B cell (primary cell): ENCODE measurements at regions not wholly inside any gene's neighbourhood (a gene's known extent, or its start where the extent isn't known, plus 50 kb on each side); places are given as distances from the start of the nearest gene placed in this dataset.

ENCODE experiments used
- ATAC-seq: fragments of 200-7000 bp; cut with Tn5 transposase; one replicate; pipeline ENCODE4 v1.10.0; 2021; ENCODE audit warnings: low read depth, mild to moderate bottlenecking, moderate number of reproducible peaks, moderate library complexity
- CTCF ChIA-PET: fragments of 350-600 bp; sonication (Branson Sonifier 250); formaldehyde crosslinking; loops from one replicate; lab custom pipeline; 2021; ENCODE audit warnings: antibody characterized with exemption, inconsistent platforms; lab: Charles Lee
- POLR2A ChIA-PET: fragments of 350-600 bp; sonication (Branson Sonifier 250); formaldehyde crosslinking; loops from one replicate; lab custom pipeline; 2021; ENCODE audit warnings: antibody characterized with exemption; lab: Charles Lee
- DNase-seq: peaks from one replicate; pipeline ENCODE4 v3.0.0; 2013
- H2AFZ ChIP-seq: 2 replicates; pipeline ENCODE4 v1.6.1; 2012; ENCODE audit warnings: mild to moderate bottlenecking, low read depth, low read length; ENCODE audit not compliant: insufficient read depth, poor library complexity, severe bottlenecking
- H3K27ac ChIP-seq, 2 donors: 1 replicate in 1 of 2; 2 replicates in 1 of 2; pipeline ENCODE4 v1.5.1; 2012 to 2013; ENCODE audit warnings: low read length in 2 of 2, mild to moderate bottlenecking in 2 of 2, moderate library complexity in 1 of 2
- H3K27me3 ChIP-seq, 4 experiments: fragments of 200-600 bp in 1 of 4; sonication (generic) in 1 of 4; replicated peaks in 1 of 4; 1 replicate in 2 of 4; 2 replicates in 2 of 4; pipeline versions ENCODE4 v1.6.1 to v1.7.0; 2013 to 2016; ENCODE audit warnings: low read length in 3 of 4, mild to moderate bottlenecking in 2 of 4, mixed read lengths in 1 of 4, moderate library complexity in 1 of 4; ENCODE audit not compliant: insufficient read depth in 4 of 4, control insufficient read depth in 3 of 4; ENCODE audit errors: control extremely low read depth in 1 of 4
- H3K36me3 ChIP-seq, 2 experiments: replicated peaks in 1 of 2; 1 replicate in 1 of 2; 2 replicates in 1 of 2; pipeline versions ENCODE4 v1.6.1 to v1.7.1; 2013; ENCODE audit warnings: low read length in 1 of 2; ENCODE audit not compliant: insufficient read depth in 2 of 2, control insufficient read depth in 1 of 2; ENCODE audit errors: control extremely low read depth in 1 of 2, extremely low read depth in 1 of 2
- H3K4me1 ChIP-seq, 2 donors: fragments of 200-600 bp in 1 of 2; sonication (generic) in 1 of 2; 1 replicate in 1 of 2; 2 replicates in 1 of 2; pipeline versions ENCODE4 v1.5.1 to v1.6.1; 2013 to 2017; ENCODE audit warnings: low read length in 2 of 2; ENCODE audit not compliant: control insufficient read depth in 2 of 2, insufficient read depth in 2 of 2
- H3K4me2 ChIP-seq: replicated peaks from 2 replicates; pipeline ENCODE3; 2012; ENCODE audit warnings: mild to moderate bottlenecking, low read depth, low read length; ENCODE audit not compliant: poor library complexity, severe bottlenecking
- H3K4me3 ChIP-seq, 5 experiments: fragments of 200-600 bp in 1 of 5; sonication (generic) in 1 of 5; 1 replicate in 3 of 5; 2 replicates in 2 of 5; pipeline versions ENCODE4 v1.5.1 to v1.7.0; 2011 to 2016; ENCODE audit warnings: low read length in 4 of 5, mild to moderate bottlenecking in 4 of 5, low read depth in 2 of 5, control low read depth in 1 of 5, moderate library complexity in 1 of 5; ENCODE audit not compliant: insufficient read depth in 1 of 5; ENCODE audit errors: control extremely low read depth in 1 of 5, extremely low read depth in 1 of 5
- H3K79me2 ChIP-seq: fragments of 200-600 bp; sonication (generic); one replicate; pipeline ENCODE4 v1.6.0; 2016; ENCODE audit warnings: low read length; ENCODE audit not compliant: control insufficient read depth, insufficient read depth
- H3K9ac ChIP-seq: fragments of 200-600 bp; sonication (generic); 2 replicates; pipeline ENCODE4 v1.6.1; 2017; ENCODE audit warnings: mild to moderate bottlenecking, low read length, moderate library complexity
- H3K9me3 ChIP-seq, 3 donors: one replicate each; pipeline versions ENCODE4 v1.6.1 to v1.7.1; 2013; ENCODE audit warnings: low read length in 2 of 3; ENCODE audit not compliant: control insufficient read depth in 2 of 3, insufficient read depth in 1 of 3; ENCODE audit errors: control extremely low read depth in 1 of 3
- H4K20me1 ChIP-seq: 2 replicates; pipeline ENCODE4 v1.6.0; 2012; ENCODE audit warnings: mild to moderate bottlenecking, low read length; ENCODE audit not compliant: insufficient read depth, control insufficient read depth, poor library complexity, severe bottlenecking
- H3K27ac Mint-ChIP-seq: one replicate; pipeline ENCODE4 v1.8.0; 2021; ENCODE audit warnings: mixed read lengths
- H3K27me3 Mint-ChIP-seq: one replicate; pipeline ENCODE4 v1.8.0; 2021; ENCODE audit warnings: mixed read lengths
- H3K4me1 Mint-ChIP-seq: one replicate; pipeline ENCODE4 v1.8.0; 2021; ENCODE audit warnings: mixed read lengths
- H3K4me3 Mint-ChIP-seq: one replicate; pipeline ENCODE4 v1.8.0; 2021; ENCODE audit warnings: mixed read lengths
- H3K9me3 Mint-ChIP-seq: one replicate; pipeline ENCODE4 v1.8.0; 2022; ENCODE audit warnings: mixed read lengths; ENCODE audit not compliant: insufficient read depth
- CTCF ChIP-seq: fragments of 200-600 bp; IDR thresholded peaks from one replicate; pipeline ENCODE4 v1.8.0; 2022; ENCODE audit warnings: antibody characterized with exemption, mild to moderate bottlenecking
- EZH2 ChIP-seq: IDR thresholded peaks from 2 replicates; pipeline ENCODE4 v1.6.1; 2012; ENCODE audit warnings: borderline replicate concordance, low read depth, mild to moderate bottlenecking, moderate library complexity, low read length; ENCODE audit not compliant: insufficient read depth, poor library complexity, severe bottlenecking
- WGBS: methylation state at CpG from one replicate; pipeline ENCODE4 v1.1.5; 2013; ENCODE audit warnings: missing lambda C conversion rate; ENCODE audit not compliant: insufficient coverage; 5-methylcytosine and 5-hydroxymethylcytosine counted together
- intact Hi-C: fragments of 100-400 bp; cut with micrococcal nuclease; formaldehyde crosslinking; loops from one replicate; pipeline ENCODE4 v1.10.0; 2022

- Histone ChIP-seq H3K9me3 (peaks cover 0 to 9% (median 0%) of the 10 kb centered on the region in 3 donors), H2AFZ (no peak overlapping the region), H3K27ac (no peak overlapping the region), H3K36me3 (no peaks in the 10 kb centered on the region), H3K4me2 (no peak overlapping the region), H3K4me3 (no peak overlapping the region), H3K9ac (no peak overlapping the region), H4K20me1 (no peaks in the 10 kb centered on the region), H3K79me2 (no peaks in the 10 kb centered on the region), H3K4me1 (no peaks in the 10 kb centered on the region), H3K27me3 (no peaks in the 10 kb centered on the region)
- DNase-seq (no peak), ATAC-seq (no peak)
- CTCF ChIA-PET = no interaction called here
- 65% methylated on average over 2 of the region's 2 CpGs for WGBS
- POLR2A ChIA-PET = no interaction called here
- intact Hi-C loops = no loop called here
- TF ChIP-seq CTCF (no peak), EZH2 (no peak)
- H3K27ac Mint-ChIP-seq = no peak overlapping the region
- no peak overlapping the region for H3K4me3 Mint-ChIP-seq
- no peaks in the 10 kb centered on the region for H3K4me1 Mint-ChIP-seq
- H3K27me3 Mint-ChIP-seq = no peaks in the 10 kb centered on the region
- no peaks in the 10 kb centered on the region for H3K9me3 Mint-ChIP-seq
Observed at GRCh38 chr10:128995676-128996075, 471.4 kb upstream of the MGMT start.

GRCh38 chr10:128996092-128996491, 470.9 kb upstream of the MGMT start:
- H3K4me3 Mint-ChIP-seq = no peak overlapping the region
- intact Hi-C loops = no loop called here

More at GRCh38 chr10:128996092-128996491, 470.9 kb upstream of the MGMT start:
- no peak for TF ChIP-seq EZH2
- TF ChIP-seq CTCF = no peak
- H3K27ac Mint-ChIP-seq = no peak overlapping the region
- H3K9ac ChIP-seq = no peak overlapping the region
- no peaks in the 10 kb centered on the region for H3K79me2 ChIP-seq
- H3K9me3 ChIP-seq = peaks cover 0 to 9% (median 0%) of the 10 kb centered on the region in 3 donors
- H3K27me3 ChIP-seq = no peaks in the 10 kb centered on the region
- no peaks in the 10 kb centered on the region for H4K20me1 ChIP-seq
- H3K9me3 Mint-ChIP-seq = no peaks in the 10 kb centered on the region
- no peaks in the 10 kb centered on the region for H3K36me3 ChIP-seq
- WGBS = 89% methylated on average over 8 of the region's 8 CpGs
- H3K27ac ChIP-seq = no peak overlapping the region
- H3K4me1 Mint-ChIP-seq = no peaks in the 10 kb centered on the region
- H2AFZ ChIP-seq = no peak overlapping the region
- POLR2A ChIA-PET = no interaction called here
- H3K27me3 Mint-ChIP-seq = no peaks in the 10 kb centered on the region
- H3K4me1 ChIP-seq = no peaks in the 10 kb centered on the region
- H3K4me3 ChIP-seq = no peak overlapping the region
- no peak overlapping the region for H3K4me2 ChIP-seq
- ATAC-seq (no peak), DNase-seq (no peak)
- CTCF ChIA-PET = no interaction called here
